ENCODE measurements at regions not wholly inside any gene's neighbourhood (a gene's known extent, or its start where the extent isn't known, plus 50 kb on each side); places are given as distances from the start of the nearest gene placed in this dataset.

- DNase-seq, result no peak
Observed at GRCh38 chr9:82332018-82332773, 343.6 kb downstream of the SPATA31D1 start.

- no peak for DNase-seq
Observed at GRCh38 chr9:82332774-82333152, 344.2 kb downstream of the SPATA31D1 start.

GRCh38 chr9:82333671-82334070, 345.1 kb downstream of the SPATA31D1 start:
- no peak for DNase-seq

GRCh38 chr9:82334286-82334685, 345.7 kb downstream of the SPATA31D1 start:
- no peak for DNase-seq

GRCh38 chr9:82337351-82337750, 348.8 kb downstream of the SPATA31D1 start:
- no peak for DNase-seq

GRCh38 chr9:82342046-82342445, 353.5 kb downstream of the SPATA31D1 start:
- no peak for DNase-seq

- DNase-seq, result no peak
Observed at GRCh38 chr9:82346040-82346439, 357.5 kb downstream of the SPATA31D1 start.

GRCh38 chr9:82353631-82354278, 365.2 kb downstream of the SPATA31D1 start:
- DNase-seq, result no peak

- DNase-seq, result no peak
Observed at GRCh38 chr9:82354279-82354659, 365.7 kb downstream of the SPATA31D1 start.

GRCh38 chr9:82356131-82356530, 367.6 kb downstream of the SPATA31D1 start:
- no peak for DNase-seq

- no peak for DNase-seq
Observed at GRCh38 chr9:82356871-82357270, 368.3 kb downstream of the SPATA31D1 start.

- no peak for DNase-seq
Observed at GRCh38 chr9:82363198-82363597, 374.6 kb downstream of the SPATA31D1 start.

GRCh38 chr9:82363682-82364081, 375.1 kb downstream of the SPATA31D1 start:
- no peak for DNase-seq

- no peak for DNase-seq
Observed at GRCh38 chr9:82367016-82367415, 378.4 kb downstream of the SPATA31D1 start.

- no peak for DNase-seq
Observed at GRCh38 chr9:82367929-82368328, 379.4 kb downstream of the SPATA31D1 start.

GRCh38 chr9:82369251-82369945, 380.8 kb downstream of the SPATA31D1 start:
- DNase-seq, result no peak

GRCh38 chr9:82375041-82375440, 386.5 kb downstream of the SPATA31D1 start:
- DNase-seq, result no peak

GRCh38 chr9:82376677-82377232, 388.2 kb downstream of the SPATA31D1 start:
- DNase-seq, result no peak

GRCh38 chr9:82382887-82383616, 394.5 kb downstream of the SPATA31D1 start:
- no peak for DNase-seq

GRCh38 chr9:82385633-82386032, 397.1 kb downstream of the SPATA31D1 start:
- no peak for DNase-seq

- no peak for DNase-seq
Observed at GRCh38 chr9:82397534-82397933, 409.0 kb downstream of the SPATA31D1 start.

GRCh38 chr9:82404196-82404870, 415.8 kb downstream of the SPATA31D1 start:
- DNase-seq, result no peak

All from CD4-positive, alpha-beta T cell treated with Interleukin-10 for 1 hour (primary cell).